ENCODE measurements at regions not wholly inside any gene's neighbourhood (a gene's known extent, or its start where the extent isn't known, plus 50 kb on each side); places are given as distances from the start of the nearest gene placed in this dataset.

- no peak overlapping the region for H3K4me3 ChIP-seq (ENCODE audit: low read length)
- H3K9me3 ChIP-seq (ENCODE audit: control insufficient read depth, low read length), result no peaks in the 10 kb centered on the region
- DNase-seq (no peak), ATAC-seq (no peak)
- WGBS, result 62% methylated on average over 2 of the region's 2 CpGs
- H3K27ac ChIP-seq (ENCODE audit: low read length), result no peak overlapping the region
- no peaks in the 10 kb centered on the region for H3K27me3 ChIP-seq (ENCODE audit: control insufficient read depth, insufficient read depth)
- H3K4me1 ChIP-seq (ENCODE audit: control insufficient read depth, insufficient read depth, low read length), result no peaks in the 10 kb centered on the region
- intact Hi-C loops (cut with DNase I), result no loop called here
Observed at GRCh38 chr14:87141801-87142200, 851.2 kb downstream of the GALC start.

- 48% methylated on average over 2 of the region's 2 CpGs for WGBS
- intact Hi-C loops (cut with DNase I), result no loop called here
- no peaks in the 10 kb centered on the region for H3K27me3 ChIP-seq (ENCODE audit: control insufficient read depth, insufficient read depth)
- no peak overlapping the region for H3K27ac ChIP-seq (ENCODE audit: low read length)
- ATAC-seq (no peak), DNase-seq (no peak)
- H3K9me3 ChIP-seq (ENCODE audit: control insufficient read depth, low read length), result no peaks in the 10 kb centered on the region
- H3K4me1 ChIP-seq (ENCODE audit: control insufficient read depth, insufficient read depth, low read length), result no peaks in the 10 kb centered on the region
- no peak overlapping the region for H3K4me3 ChIP-seq (ENCODE audit: low read length)
Observed at GRCh38 chr14:87139299-87139698, 853.7 kb downstream of the GALC start.

GRCh38 chr14:87133073-87133801 is 859.7 kb downstream of the GALC start:
- no peak for DNase-seq

GRCh38 chr14:87131879-87132278 is 861.1 kb downstream of the GALC start:
- ATAC-seq (no peak), DNase-seq (no peak)
- Histone ChIP-seq H3K27ac (ENCODE audit: low read length) (no peak overlapping the region), H3K9me3 (ENCODE audit: control insufficient read depth, low read length) (no peaks in the 10 kb centered on the region), H3K4me1 (ENCODE audit: control insufficient read depth, insufficient read depth, low read length) (no peaks in the 10 kb centered on the region), H3K4me3 (ENCODE audit: low read length) (no peak overlapping the region), H3K27me3 (ENCODE audit: control insufficient read depth, insufficient read depth) (no peaks in the 10 kb centered on the region)
- intact Hi-C loops (cut with DNase I), result no loop called here
- 51% methylated on average over 5 of the region's 5 CpGs for WGBS

More at GRCh38 chr14:87133073-87133801, 859.7 kb downstream of the GALC start:
- H3K27ac ChIP-seq (ENCODE audit: low read length), result no peak overlapping the region
- 65% methylated on average over 4 of the region's 4 CpGs for WGBS
- no peaks in the 10 kb centered on the region for H3K9me3 ChIP-seq (ENCODE audit: control insufficient read depth, low read length)
- intact Hi-C loops (cut with DNase I), result no loop called here
- H3K4me1 ChIP-seq (ENCODE audit: control insufficient read depth, insufficient read depth, low read length), result no peaks in the 10 kb centered on the region
- no peaks in the 10 kb centered on the region for H3K27me3 ChIP-seq (ENCODE audit: control insufficient read depth, insufficient read depth)
- ATAC-seq, result no peak
- H3K4me3 ChIP-seq (ENCODE audit: low read length), result no peak overlapping the region

GRCh38 chr14:87122166-87122565 is 870.8 kb downstream of the GALC start:
- no peak overlapping the region for H3K4me3 ChIP-seq (ENCODE audit: low read length)
- no peak overlapping the region for H3K27ac ChIP-seq (ENCODE audit: low read length)
- intact Hi-C loops (cut with DNase I), result no loop called here
- H3K27me3 ChIP-seq (ENCODE audit: control insufficient read depth, insufficient read depth), result no peaks in the 10 kb centered on the region
- no peak for DNase-seq
- ATAC-seq, result no peak
- H3K9me3 ChIP-seq (ENCODE audit: control insufficient read depth, low read length), result no peaks in the 10 kb centered on the region
- H3K4me1 ChIP-seq (ENCODE audit: control insufficient read depth, insufficient read depth, low read length), result no peaks in the 10 kb centered on the region

- DNase-seq, result no peak
- Histone ChIP-seq H3K4me3 (ENCODE audit: low read length) (no peak overlapping the region), H3K27me3 (ENCODE audit: control insufficient read depth, insufficient read depth) (no peaks in the 10 kb centered on the region), H3K4me1 (ENCODE audit: control insufficient read depth, insufficient read depth, low read length) (no peaks in the 10 kb centered on the region), H3K27ac (ENCODE audit: low read length) (no peak overlapping the region), H3K9me3 (ENCODE audit: control insufficient read depth, low read length) (no peaks in the 10 kb centered on the region)
- ATAC-seq, result no peak
- intact Hi-C loops (cut with DNase I), result no loop called here
- 75% methylated on average over 2 of the region's 2 CpGs for WGBS
Observed at GRCh38 chr14:87121716-87122115, 871.3 kb downstream of the GALC start.

- H3K27ac ChIP-seq (ENCODE audit: low read length), result no peak overlapping the region
- 33% methylated on average over 1 of the region's 1 CpG for WGBS
- DNase-seq, result no peak
- ATAC-seq, result no peak
- H3K9me3 ChIP-seq (ENCODE audit: control insufficient read depth, low read length), result no peaks in the 10 kb centered on the region
- no peaks in the 10 kb centered on the region for H3K27me3 ChIP-seq (ENCODE audit: control insufficient read depth, insufficient read depth)
- intact Hi-C loops (cut with DNase I), result no loop called here
- H3K4me3 ChIP-seq (ENCODE audit: low read length), result no peak overlapping the region
- H3K4me1 ChIP-seq (ENCODE audit: control insufficient read depth, insufficient read depth, low read length), result no peaks in the 10 kb centered on the region
Observed at GRCh38 chr14:87115234-87115633, 877.7 kb downstream of the GALC start.

- ATAC-seq, result no peak
- WGBS, result 78% methylated on average over 5 of the region's 5 CpGs
Observed at GRCh38 chr14:87113286-87113685, 879.7 kb downstream of the GALC start.

GRCh38 chr14:87111741-87112140 is 881.2 kb downstream of the GALC start:
- Histone ChIP-seq H3K27ac (ENCODE audit: low read length) (no peak overlapping the region), H3K9me3 (ENCODE audit: control insufficient read depth, low read length) (no peaks in the 10 kb centered on the region), H3K27me3 (ENCODE audit: control insufficient read depth, insufficient read depth) (no peaks in the 10 kb centered on the region), H3K4me1 (ENCODE audit: control insufficient read depth, insufficient read depth, low read length) (no peaks in the 10 kb centered on the region), H3K4me3 (ENCODE audit: low read length) (no peak overlapping the region)
- intact Hi-C loops (cut with DNase I), result no loop called here
- 59% methylated on average over 3 of the region's 3 CpGs for WGBS
- no peak for DNase-seq
- ATAC-seq, result no peak

More at GRCh38 chr14:87113286-87113685, 879.7 kb downstream of the GALC start:
- intact Hi-C loops (cut with DNase I), result no loop called here
- H3K9me3 ChIP-seq (ENCODE audit: control insufficient read depth, low read length), result no peaks in the 10 kb centered on the region
- H3K27me3 ChIP-seq (ENCODE audit: control insufficient read depth, insufficient read depth), result no peaks in the 10 kb centered on the region
- H3K4me3 ChIP-seq (ENCODE audit: low read length), result no peak overlapping the region
- no peaks in the 10 kb centered on the region for H3K4me1 ChIP-seq (ENCODE audit: control insufficient read depth, insufficient read depth, low read length)
- no peak overlapping the region for H3K27ac ChIP-seq (ENCODE audit: low read length)
- DNase-seq, result no peak

- intact Hi-C loops (cut with DNase I), result no loop called here
- Histone ChIP-seq H3K27ac (ENCODE audit: low read length) (no peak overlapping the region), H3K27me3 (ENCODE audit: control insufficient read depth, insufficient read depth) (no peaks in the 10 kb centered on the region), H3K4me3 (ENCODE audit: low read length) (no peak overlapping the region), H3K9me3 (ENCODE audit: control insufficient read depth, low read length) (no peaks in the 10 kb centered on the region), H3K4me1 (ENCODE audit: control insufficient read depth, insufficient read depth, low read length) (no peaks in the 10 kb centered on the region)
- no peak for ATAC-seq
- WGBS, result 88% methylated on average over 1 of the region's 1 CpG
- DNase-seq, result no peak
Observed at GRCh38 chr14:87111126-87111525, 881.9 kb downstream of the GALC start.

GRCh38 chr14:87109271-87109670 is 883.7 kb downstream of the GALC start:
- intact Hi-C loops (cut with DNase I), result no loop called here
- no peak for ATAC-seq
- Histone ChIP-seq H3K4me3 (ENCODE audit: low read length) (no peak overlapping the region), H3K9me3 (ENCODE audit: control insufficient read depth, low read length) (no peaks in the 10 kb centered on the region), H3K27me3 (ENCODE audit: control insufficient read depth, insufficient read depth) (no peaks in the 10 kb centered on the region), H3K4me1 (ENCODE audit: control insufficient read depth, insufficient read depth, low read length) (no peaks in the 10 kb centered on the region), H3K27ac (ENCODE audit: low read length) (no peak overlapping the region)
- no peak for DNase-seq
- WGBS, result 87% methylated on average over 3 of the region's 3 CpGs

- no peak overlapping the region for H3K4me3 ChIP-seq (ENCODE audit: low read length)
- ATAC-seq (no peak), DNase-seq (no peak)
- no peaks in the 10 kb centered on the region for H3K27me3 ChIP-seq (ENCODE audit: control insufficient read depth, insufficient read depth)
- H3K4me1 ChIP-seq (ENCODE audit: control insufficient read depth, insufficient read depth, low read length), result no peaks in the 10 kb centered on the region
- intact Hi-C loops (cut with DNase I), result no loop called here
- no peak overlapping the region for H3K27ac ChIP-seq (ENCODE audit: low read length)
- no peaks in the 10 kb centered on the region for H3K9me3 ChIP-seq (ENCODE audit: control insufficient read depth, low read length)
- WGBS, result 61% methylated on average over 3 of the region's 3 CpGs
Observed at GRCh38 chr14:87108726-87109125, 884.3 kb downstream of the GALC start.
